Cardiac septum (tissue), 1 donor: ENCODE measurements at regions not wholly inside any gene's neighbourhood (a gene's known extent, or its start where the extent isn't known, plus 50 kb on each side); places are given as distances from the start of the nearest gene placed in this dataset.
"Not testable (repeated sequence)": the region's sequence is repeated elsewhere in the genome, so short reads cannot be mapped to it uniquely, and the experiment has no call there.

Source experiments
- DNase-seq: peaks from one replicate; pipeline ENCODE4 v3.0.0-alpha.2; 2020; ENCODE audit warnings: low spot score
- intact Hi-C: fragments of 100-400 bp; cut with DNase I; formaldehyde crosslinking; loops from one replicate; pipeline ENCODE4 v1.14.0; 2022
- donor health status: DM: no; HTN: no; CAD: no.

- intact Hi-C loops: no loop called here
- DNase-seq: no peak
Measured at GRCh38 chr5:27773166-27773565, 734.8 kb upstream of the CDH9 start.

DNA sequence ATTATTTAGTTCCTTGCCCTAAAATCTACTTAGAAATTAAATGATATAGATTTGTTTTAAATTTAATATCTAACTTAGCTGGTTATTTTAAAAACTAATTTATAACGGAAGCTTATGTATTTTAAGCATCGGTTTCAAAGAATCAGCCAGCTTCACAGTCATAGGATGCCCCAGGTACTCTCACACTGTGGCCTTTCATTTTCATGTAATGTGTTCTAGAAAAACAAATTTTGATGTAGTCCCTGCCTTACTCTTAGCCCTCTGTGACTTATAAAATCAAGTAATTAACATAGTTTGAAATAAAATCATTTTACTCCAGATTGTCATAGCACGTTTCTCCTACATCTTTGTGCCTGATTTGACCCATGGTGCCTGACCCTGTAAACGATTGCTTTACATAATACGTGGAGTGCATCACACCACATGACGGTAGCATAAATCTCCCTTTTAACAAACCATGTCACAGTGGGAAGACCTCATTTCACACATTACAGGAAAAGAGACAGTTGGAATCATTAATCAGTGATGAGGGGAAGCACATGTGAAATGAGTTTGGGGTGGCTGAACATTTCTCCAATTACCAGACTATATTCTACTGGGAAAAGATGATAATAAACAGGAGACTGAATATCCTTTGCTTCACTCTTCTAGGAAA, 731.5 kb upstream of the CDH9 start:
- intact Hi-C loops: no loop called here
- DNase-seq: no peak

- no peak for DNase-seq
- intact Hi-C loops: no loop called here
Measured at GRCh38 chr5:27748847-27749246, 710.5 kb upstream of the CDH9 start.

GRCh38 chr5:27743383-27743979, 705.1 kb upstream of the CDH9 start:
- intact Hi-C loops, DNase-seq: not testable (repeated sequence)

GRCh38 chr5:27742805-27743204, 704.4 kb upstream of the CDH9 start:
- DNase-seq: no peak
- intact Hi-C loops: no loop called here

GRCh38 chr5:27734838-27735237, 696.5 kb upstream of the CDH9 start:
- intact Hi-C loops: no loop called here

DNA sequence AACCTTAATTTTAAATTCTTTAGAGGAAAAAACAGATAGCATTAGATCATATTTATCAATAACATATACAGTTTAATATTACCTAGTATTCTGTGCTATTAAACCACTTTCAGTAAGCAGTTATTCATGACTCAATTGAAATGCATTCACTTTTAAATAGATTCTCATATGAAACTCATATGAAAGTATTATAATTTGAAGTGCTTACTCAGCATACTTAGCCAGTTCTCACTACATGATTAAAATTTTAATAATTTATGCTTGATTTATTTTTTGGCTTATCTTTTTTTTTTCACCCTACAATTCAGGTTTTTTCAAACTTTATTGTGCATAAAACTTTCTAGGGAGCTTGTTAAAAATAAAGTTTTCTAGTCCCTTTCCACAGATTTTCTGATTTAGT, 694.9 kb upstream of the CDH9 start:
- no peak for DNase-seq
- intact Hi-C loops: no loop called here

More at GRCh38 chr5:27734838-27735237, 696.5 kb upstream of the CDH9 start:
- DNase-seq: no peak

GRCh38 chr5:27727254-27727653, 688.9 kb upstream of the CDH9 start:
- intact Hi-C loops: no loop called here
- DNase-seq: no peak

GRCh38 chr5:27722337-27722736, 684.0 kb upstream of the CDH9 start:
- DNase-seq: no peak
- intact Hi-C loops: no loop called here

DNA sequence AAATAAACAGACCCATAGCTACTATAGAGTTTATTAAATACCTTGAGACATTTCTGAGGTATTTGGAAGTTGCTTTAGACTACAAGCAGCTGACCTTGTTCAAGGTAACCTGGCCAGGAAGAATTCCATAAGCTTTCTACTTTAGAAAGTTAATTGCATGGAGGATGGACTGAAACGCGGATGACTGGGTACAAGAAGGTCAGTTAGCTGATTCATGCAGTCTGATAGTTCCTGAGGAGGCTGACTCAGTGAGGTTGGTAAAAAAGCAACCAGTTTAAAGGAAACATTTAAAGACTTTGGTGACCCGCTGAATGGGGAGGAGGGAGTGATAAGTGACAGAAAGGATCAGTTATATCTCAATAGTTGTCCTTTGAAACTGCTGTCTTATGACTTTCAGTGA, 670.1 kb upstream of the CDH9 start:
- intact Hi-C loops: no loop called here
- DNase-seq: no peak

- intact Hi-C loops: no loop called here
- no peak for DNase-seq
Measured at GRCh38 chr5:27706832-27707231, 668.4 kb upstream of the CDH9 start.

DNA sequence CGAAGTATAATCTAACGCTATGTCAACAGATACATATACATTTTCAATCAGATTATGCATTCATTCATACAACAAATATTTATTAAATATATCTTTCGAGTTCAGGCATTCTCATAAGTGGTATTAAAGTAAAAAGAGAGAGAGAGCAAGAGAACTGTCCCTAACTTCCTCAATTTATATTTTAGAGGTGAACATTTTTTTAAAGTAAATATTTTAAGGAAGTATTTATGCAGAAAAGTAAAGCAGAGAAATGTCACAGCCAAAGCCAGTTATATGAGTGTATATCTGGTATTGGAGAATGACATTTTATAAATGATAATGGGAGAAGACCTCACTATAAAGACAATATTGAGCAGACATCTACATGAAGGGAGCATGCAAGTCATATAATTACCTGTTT, 667.3 kb upstream of the CDH9 start:
- no peak for DNase-seq
- intact Hi-C loops: no loop called here

- intact Hi-C loops: no loop called here
- no peak for DNase-seq
Measured at GRCh38 chr5:27701931-27702903, 663.8 kb upstream of the CDH9 start.

DNA sequence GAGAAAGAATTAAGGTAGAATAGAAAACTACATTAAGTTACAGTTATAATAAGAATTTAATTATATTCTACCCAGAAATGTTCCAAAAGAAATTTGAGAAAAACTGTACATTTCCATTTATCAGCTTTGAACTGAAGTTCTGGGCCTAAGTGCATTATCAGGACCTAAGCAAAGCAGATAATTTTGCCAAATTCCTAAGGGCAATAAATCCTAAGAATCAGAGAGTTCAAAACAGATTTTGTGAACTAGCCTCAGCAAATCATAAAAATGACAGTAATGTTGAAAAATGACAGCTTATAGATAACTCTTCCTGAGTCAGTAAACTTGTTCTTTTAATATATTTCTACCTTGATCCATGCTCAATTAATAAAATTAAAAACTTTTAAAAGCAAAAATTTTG, 662.1 kb upstream of the CDH9 start:
- DNase-seq: no peak
- intact Hi-C loops: no loop called here

DNA sequence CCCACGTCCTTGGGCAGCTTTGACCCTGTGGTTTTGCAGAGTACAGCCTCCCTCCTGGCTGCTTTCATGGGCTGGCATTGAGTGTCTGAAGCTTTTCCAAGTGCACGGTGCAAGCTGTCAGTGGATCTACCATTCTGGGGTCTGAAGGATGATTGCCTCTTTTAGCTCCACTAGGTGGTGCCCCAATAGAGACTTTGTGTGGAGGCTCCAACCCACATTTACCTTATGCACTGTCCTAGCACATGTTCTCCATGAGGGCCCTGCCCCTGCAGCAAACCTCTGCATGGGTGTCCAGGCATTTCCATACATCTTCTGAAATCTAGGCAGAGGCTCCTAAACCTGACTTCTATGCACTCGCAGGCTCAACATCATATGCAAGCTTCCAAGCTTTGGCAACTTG, 644.2 kb upstream of the CDH9 start:
- intact Hi-C loops: no loop called here
- no peak for DNase-seq

GRCh38 chr5:27652505-27652904, 614.1 kb upstream of the CDH9 start:
- intact Hi-C loops: no loop called here

DNA sequence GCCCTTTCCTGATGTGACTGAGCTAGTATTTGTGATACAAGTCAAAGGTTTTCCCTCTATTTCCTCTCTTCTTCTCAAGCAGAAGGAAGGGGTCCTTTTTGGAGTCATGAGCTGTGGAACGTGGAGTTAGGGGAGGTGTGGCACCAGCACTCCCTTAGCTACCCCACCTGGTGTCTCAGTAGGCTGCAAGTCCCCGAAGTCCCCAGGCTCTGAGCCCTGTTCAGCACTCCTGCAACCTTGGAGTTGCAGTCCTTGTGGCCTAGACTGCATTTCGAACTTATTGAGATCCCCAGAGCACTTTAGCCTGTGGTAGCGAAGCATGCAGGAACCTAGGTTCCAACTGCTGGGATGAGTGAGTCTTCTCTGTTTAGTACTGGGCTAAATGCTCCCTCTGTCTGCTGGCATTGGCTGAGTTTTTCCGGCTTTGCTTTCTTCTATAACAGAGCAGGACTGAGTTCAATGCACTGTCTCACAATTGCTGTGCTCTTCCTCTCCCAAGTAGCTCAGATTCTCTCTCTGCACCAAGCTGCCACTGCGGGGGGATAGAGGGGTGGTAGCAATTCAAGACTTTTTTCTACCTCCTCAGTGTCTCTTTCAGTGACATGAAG, 600.7 kb upstream of the CDH9 start:
- DNase-seq: no peak
- intact Hi-C loops: no loop called here

More at GRCh38 chr5:27652505-27652904, 614.1 kb upstream of the CDH9 start:
- DNase-seq: no peak

GRCh38 chr5:27619982-27620381, 581.6 kb upstream of the CDH9 start:
- intact Hi-C loops: no loop called here
- DNase-seq: no peak

DNA sequence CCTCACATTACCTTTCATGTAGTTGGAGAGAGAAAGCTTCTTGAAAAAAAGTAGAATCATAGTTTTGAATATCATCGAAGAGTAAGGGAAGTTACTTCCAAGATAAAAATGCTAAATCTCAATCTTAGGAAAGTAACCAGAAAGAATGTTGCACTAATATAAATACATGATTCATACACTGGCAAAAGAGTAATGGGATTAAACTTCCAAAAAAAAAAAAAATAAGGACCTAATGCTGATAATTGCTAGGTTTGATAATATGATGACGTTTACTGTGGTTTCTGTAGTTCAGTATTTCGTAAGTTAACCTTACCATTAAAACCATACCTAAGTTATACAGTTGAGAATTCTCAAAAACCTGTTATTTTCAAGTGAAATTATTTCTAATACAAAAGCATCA, 573.8 kb upstream of the CDH9 start:
- DNase-seq: no peak

GRCh38 chr5:27608992-27609391, 570.6 kb upstream of the CDH9 start:
- DNase-seq: no peak
- intact Hi-C loops: no loop called here

More for the DNA sequence above, 573.8 kb upstream of the CDH9 start:
- intact Hi-C loops: no loop called here
